B cell (primary cell): ENCODE measurements at regions not wholly inside any gene's neighbourhood (a gene's known extent, or its start where the extent isn't known, plus 50 kb on each side); places are given as distances from the start of the nearest gene placed in this dataset.

Experiments
- ATAC-seq: fragments of 200-7000 bp; cut with Tn5 transposase; one replicate; pipeline ENCODE4 v1.10.0; 2021; ENCODE audit warnings: low read depth, mild to moderate bottlenecking, moderate number of reproducible peaks, moderate library complexity
- CTCF ChIA-PET: fragments of 350-600 bp; sonication (Branson Sonifier 250); formaldehyde crosslinking; loops from one replicate; lab custom pipeline; 2021; ENCODE audit warnings: antibody characterized with exemption, inconsistent platforms; lab: Charles Lee
- POLR2A ChIA-PET: fragments of 350-600 bp; sonication (Branson Sonifier 250); formaldehyde crosslinking; loops from one replicate; lab custom pipeline; 2021; ENCODE audit warnings: antibody characterized with exemption; lab: Charles Lee
- DNase-seq: peaks from one replicate; pipeline ENCODE4 v3.0.0; 2013
- H2AFZ ChIP-seq: 2 replicates; pipeline ENCODE4 v1.6.1; 2012; ENCODE audit warnings: mild to moderate bottlenecking, low read depth, low read length; ENCODE audit not compliant: insufficient read depth, poor library complexity, severe bottlenecking
- H3K27ac ChIP-seq, 2 donors: 1 replicate in 1 of 2; 2 replicates in 1 of 2; pipeline ENCODE4 v1.5.1; 2012 to 2013; ENCODE audit warnings: low read length in 2 of 2, mild to moderate bottlenecking in 2 of 2, moderate library complexity in 1 of 2
- H3K27me3 ChIP-seq, 4 experiments: fragments of 200-600 bp in 1 of 4; sonication (generic) in 1 of 4; replicated peaks in 1 of 4; 1 replicate in 2 of 4; 2 replicates in 2 of 4; pipeline versions ENCODE4 v1.6.1 to v1.7.0; 2013 to 2016; ENCODE audit warnings: low read length in 3 of 4, mild to moderate bottlenecking in 2 of 4, mixed read lengths in 1 of 4, moderate library complexity in 1 of 4; ENCODE audit not compliant: insufficient read depth in 4 of 4, control insufficient read depth in 3 of 4; ENCODE audit errors: control extremely low read depth in 1 of 4
- H3K36me3 ChIP-seq, 2 experiments: replicated peaks in 1 of 2; 1 replicate in 1 of 2; 2 replicates in 1 of 2; pipeline versions ENCODE4 v1.6.1 to v1.7.1; 2013; ENCODE audit warnings: low read length in 1 of 2; ENCODE audit not compliant: insufficient read depth in 2 of 2, control insufficient read depth in 1 of 2; ENCODE audit errors: control extremely low read depth in 1 of 2, extremely low read depth in 1 of 2
- H3K4me1 ChIP-seq, 2 donors: fragments of 200-600 bp in 1 of 2; sonication (generic) in 1 of 2; 1 replicate in 1 of 2; 2 replicates in 1 of 2; pipeline versions ENCODE4 v1.5.1 to v1.6.1; 2013 to 2017; ENCODE audit warnings: low read length in 2 of 2; ENCODE audit not compliant: control insufficient read depth in 2 of 2, insufficient read depth in 2 of 2
- H3K4me2 ChIP-seq: replicated peaks from 2 replicates; pipeline ENCODE3; 2012; ENCODE audit warnings: mild to moderate bottlenecking, low read depth, low read length; ENCODE audit not compliant: poor library complexity, severe bottlenecking
- H3K4me3 ChIP-seq, 5 experiments: fragments of 200-600 bp in 1 of 5; sonication (generic) in 1 of 5; 1 replicate in 3 of 5; 2 replicates in 2 of 5; pipeline versions ENCODE4 v1.5.1 to v1.7.0; 2011 to 2016; ENCODE audit warnings: low read length in 4 of 5, mild to moderate bottlenecking in 4 of 5, low read depth in 2 of 5, control low read depth in 1 of 5, moderate library complexity in 1 of 5; ENCODE audit not compliant: insufficient read depth in 1 of 5; ENCODE audit errors: control extremely low read depth in 1 of 5, extremely low read depth in 1 of 5
- H3K79me2 ChIP-seq: fragments of 200-600 bp; sonication (generic); one replicate; pipeline ENCODE4 v1.6.0; 2016; ENCODE audit warnings: low read length; ENCODE audit not compliant: control insufficient read depth, insufficient read depth
- H3K9ac ChIP-seq: fragments of 200-600 bp; sonication (generic); 2 replicates; pipeline ENCODE4 v1.6.1; 2017; ENCODE audit warnings: mild to moderate bottlenecking, low read length, moderate library complexity
- H3K9me3 ChIP-seq, 3 donors: one replicate each; pipeline versions ENCODE4 v1.6.1 to v1.7.1; 2013; ENCODE audit warnings: low read length in 2 of 3; ENCODE audit not compliant: control insufficient read depth in 2 of 3, insufficient read depth in 1 of 3; ENCODE audit errors: control extremely low read depth in 1 of 3
- H4K20me1 ChIP-seq: 2 replicates; pipeline ENCODE4 v1.6.0; 2012; ENCODE audit warnings: mild to moderate bottlenecking, low read length; ENCODE audit not compliant: insufficient read depth, control insufficient read depth, poor library complexity, severe bottlenecking
- H3K27ac Mint-ChIP-seq: one replicate; pipeline ENCODE4 v1.8.0; 2021; ENCODE audit warnings: mixed read lengths
- H3K27me3 Mint-ChIP-seq: one replicate; pipeline ENCODE4 v1.8.0; 2021; ENCODE audit warnings: mixed read lengths
- H3K4me1 Mint-ChIP-seq: one replicate; pipeline ENCODE4 v1.8.0; 2021; ENCODE audit warnings: mixed read lengths
- H3K4me3 Mint-ChIP-seq: one replicate; pipeline ENCODE4 v1.8.0; 2021; ENCODE audit warnings: mixed read lengths
- H3K9me3 Mint-ChIP-seq: one replicate; pipeline ENCODE4 v1.8.0; 2022; ENCODE audit warnings: mixed read lengths; ENCODE audit not compliant: insufficient read depth
- CTCF ChIP-seq: fragments of 200-600 bp; IDR thresholded peaks from one replicate; pipeline ENCODE4 v1.8.0; 2022; ENCODE audit warnings: antibody characterized with exemption, mild to moderate bottlenecking
- EZH2 ChIP-seq: IDR thresholded peaks from 2 replicates; pipeline ENCODE4 v1.6.1; 2012; ENCODE audit warnings: borderline replicate concordance, low read depth, mild to moderate bottlenecking, moderate library complexity, low read length; ENCODE audit not compliant: insufficient read depth, poor library complexity, severe bottlenecking
- WGBS: methylation state at CpG from one replicate; pipeline ENCODE4 v1.1.5; 2013; ENCODE audit warnings: missing lambda C conversion rate; ENCODE audit not compliant: insufficient coverage; 5-methylcytosine and 5-hydroxymethylcytosine counted together
- intact Hi-C: fragments of 100-400 bp; cut with micrococcal nuclease; formaldehyde crosslinking; loops from one replicate; pipeline ENCODE4 v1.10.0; 2022

DNA sequence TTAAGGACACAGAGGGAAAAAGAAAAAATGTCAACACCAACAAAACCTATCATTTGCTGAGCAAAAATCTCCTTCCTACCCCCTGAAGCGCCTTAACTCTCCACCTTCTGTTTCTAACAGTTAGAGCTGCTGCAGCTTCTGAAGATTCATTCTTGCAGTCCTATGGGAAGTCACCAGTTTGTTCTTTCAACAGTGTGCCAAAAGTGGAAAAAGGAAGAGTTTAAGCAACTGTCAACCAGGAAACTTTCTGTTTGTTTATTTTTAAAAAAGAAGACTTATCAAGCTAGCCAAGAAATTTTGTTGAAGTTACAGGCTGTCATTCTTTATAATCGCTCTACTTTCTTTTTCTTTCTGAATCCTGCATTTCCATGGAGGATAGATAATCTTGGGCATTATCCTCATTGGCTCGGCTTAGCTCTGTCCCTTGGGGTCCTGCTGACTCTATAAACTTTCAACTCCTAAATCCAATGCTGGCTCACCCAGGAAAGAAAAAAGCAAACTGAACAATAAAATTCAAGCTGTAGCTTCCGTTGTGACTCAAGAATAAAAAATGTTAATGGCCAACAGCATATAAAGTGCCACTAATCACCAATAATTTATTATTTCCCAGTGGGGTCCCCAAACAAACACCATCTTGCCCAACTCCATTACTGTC is 172.8 kb upstream of the CITED2 start:
- no peaks in the 10 kb centered on the region for H4K20me1 ChIP-seq
- intact Hi-C loops, result no loop called here
- no peak overlapping the region for H3K4me2 ChIP-seq
- no peak overlapping the region for H3K4me3 Mint-ChIP-seq
- H3K27ac Mint-ChIP-seq, result no peak overlapping the region
- no peak for DNase-seq
- TF ChIP-seq CTCF (no peak), EZH2 (no peak)
- H3K27ac ChIP-seq, result no peak overlapping the region
- no peaks in the 10 kb centered on the region for H3K36me3 ChIP-seq
- 100% methylated on average over 2 of the region's 4 CpGs for WGBS
- no peak overlapping the region for H2AFZ ChIP-seq
- no peak overlapping the region for H3K4me3 ChIP-seq
- H3K9me3 Mint-ChIP-seq, result no peaks in the 10 kb centered on the region
- H3K9me3 ChIP-seq, result no peaks in the 10 kb centered on the region
- H3K27me3 Mint-ChIP-seq, result no peaks in the 10 kb centered on the region
- no peaks in the 10 kb centered on the region for H3K79me2 ChIP-seq
- no peaks in the 10 kb centered on the region for H3K4me1 ChIP-seq
- ChIA-PET POLR2A (no interaction called here), CTCF (no interaction called here)
- ATAC-seq, result no peak
- no peak overlapping the region for H3K9ac ChIP-seq
- no peaks in the 10 kb centered on the region for H3K4me1 Mint-ChIP-seq
- H3K27me3 ChIP-seq, result no peaks in the 10 kb centered on the region

DNA sequence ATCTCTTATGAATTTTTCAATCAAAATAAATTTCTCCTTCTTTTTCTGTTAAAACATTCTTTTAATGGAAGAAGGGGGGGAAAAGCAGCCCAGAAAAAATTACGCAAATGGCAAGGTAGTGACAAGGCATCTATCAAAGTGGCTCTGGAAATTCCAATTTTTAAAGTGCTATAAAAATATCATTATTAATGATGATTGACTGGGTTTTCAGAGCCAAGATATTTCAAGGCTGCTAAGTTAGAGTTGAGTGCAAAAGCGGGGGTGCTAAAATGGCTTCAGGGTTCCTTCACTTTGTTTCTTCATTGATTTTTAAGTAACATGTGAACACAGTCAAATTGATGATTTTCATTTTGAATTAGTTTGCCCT is 171.6 kb upstream of the CITED2 start:
- Histone ChIP-seq H4K20me1 (no peaks in the 10 kb centered on the region), H3K9ac (no peak overlapping the region), H3K36me3 (no peaks in the 10 kb centered on the region), H2AFZ (no peak overlapping the region), H3K79me2 (no peaks in the 10 kb centered on the region), H3K9me3 (no peaks in the 10 kb centered on the region), H3K4me3 (no peak overlapping the region), H3K27ac (no peak overlapping the region), H3K27me3 (no peaks in the 10 kb centered on the region), H3K4me2 (no peak overlapping the region), H3K4me1 (no peaks in the 10 kb centered on the region)
- Mint-ChIP-seq H3K4me3 (no peak overlapping the region), H3K27me3 (no peaks in the 10 kb centered on the region), H3K4me1 (no peaks in the 10 kb centered on the region), H3K9me3 (no peaks in the 10 kb centered on the region), H3K27ac (no peak overlapping the region)
- intact Hi-C loops, result no loop called here
- ChIA-PET POLR2A (no interaction called here), CTCF (no interaction called here)
- WGBS, result no CpG with 5 or more reads among the region's 2 CpGs
- DNase-seq (no peak), ATAC-seq (no peak)
- TF ChIP-seq EZH2 (no peak), CTCF (no peak)
